ENCODE measurements at regions not wholly inside any gene's neighbourhood (a gene's known extent, or its start where the extent isn't known, plus 50 kb on each side); places are given as distances from the start of the nearest gene placed in this dataset.

- intact Hi-C loops (cut with micrococcal nuclease): no loop called here
- Histone ChIP-seq H3K9me2 (ENCODE audit: insufficient read depth) (no peaks in the 10 kb centered on the region), H3K79me2 (ENCODE audit: insufficient read depth, low read length) (no peaks in the 10 kb centered on the region), H3K4me1 (ENCODE audit: control insufficient read depth in 1 of 2, insufficient read depth in 2 of 2, low read length in 2 of 2) (no peaks in the 10 kb centered on the region), H2AFZ (ENCODE audit: low read depth, low read length, poor library complexity, severe bottlenecking) (no peak overlapping the region), H3K36me3 (ENCODE audit: control insufficient read depth in 1 of 2, insufficient read depth in 2 of 2, low read length in 2 of 2) (no peaks in the 10 kb centered on the region), H4K20me1 (ENCODE audit: insufficient read depth) (no peaks in the 10 kb centered on the region), H3K9me3 (ENCODE audit: control insufficient read depth in 1 of 2, insufficient read depth in 1 of 2, low read depth in 1 of 2, low read length in 2 of 2) (no peaks in the 10 kb centered on the region), H3K27ac (ENCODE audit: low read depth, low read length) (no peak overlapping the region), H3K4me3 (replicated peaks in 1 of 2; ENCODE audit: low read depth in 1 of 2, low read length in 2 of 2) (no peak overlapping the region), H3K4me2 (ENCODE audit: low read length) (no peak overlapping the region), H3K27me3 (ENCODE audit: insufficient read depth, low read length) (no peaks in the 10 kb centered on the region), H3K9ac (ENCODE audit: low read length) (no peak overlapping the region)
- DNase-seq (ENCODE audit: low read depth, low spot score) (no peak), ATAC-seq (no peak)
- no TSS peak for BruUV-seq (replicated peaks)
- POLR2A ChIA-PET: no interaction called here
- CTCF ChIA-PET: no interaction called here
- RAD21 ChIA-PET (ENCODE audit: low non-redundant PET in 1 of 2, low total read pairs in 2 of 2, uncharacterized antibody in 2 of 2, unreplicated experiment in 2 of 2): no interaction called here
- no peak for TF ChIP-seq ZBTB33 (IDR thresholded peaks at IDR 0.05; ENCODE audit: extremely low read depth, insufficient replicate concordance, low read length)
- TF ChIP-seq, protein P1, sequence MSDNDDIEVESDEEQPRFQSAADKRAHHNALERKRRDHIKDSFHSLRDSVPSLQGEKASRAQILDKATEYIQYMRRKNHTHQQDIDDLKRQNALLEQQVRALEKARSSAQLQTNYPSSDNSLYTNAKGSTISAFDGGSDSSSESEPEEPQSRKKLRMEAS (IDR thresholded peaks at IDR 0.05): no peak
- TF ChIP-seq EZH2phosphoT487 (IDR thresholded peaks at IDR 0.05; ENCODE audit: borderline replicate concordance): no peak
- TF ChIP-seq, protein P2, sequence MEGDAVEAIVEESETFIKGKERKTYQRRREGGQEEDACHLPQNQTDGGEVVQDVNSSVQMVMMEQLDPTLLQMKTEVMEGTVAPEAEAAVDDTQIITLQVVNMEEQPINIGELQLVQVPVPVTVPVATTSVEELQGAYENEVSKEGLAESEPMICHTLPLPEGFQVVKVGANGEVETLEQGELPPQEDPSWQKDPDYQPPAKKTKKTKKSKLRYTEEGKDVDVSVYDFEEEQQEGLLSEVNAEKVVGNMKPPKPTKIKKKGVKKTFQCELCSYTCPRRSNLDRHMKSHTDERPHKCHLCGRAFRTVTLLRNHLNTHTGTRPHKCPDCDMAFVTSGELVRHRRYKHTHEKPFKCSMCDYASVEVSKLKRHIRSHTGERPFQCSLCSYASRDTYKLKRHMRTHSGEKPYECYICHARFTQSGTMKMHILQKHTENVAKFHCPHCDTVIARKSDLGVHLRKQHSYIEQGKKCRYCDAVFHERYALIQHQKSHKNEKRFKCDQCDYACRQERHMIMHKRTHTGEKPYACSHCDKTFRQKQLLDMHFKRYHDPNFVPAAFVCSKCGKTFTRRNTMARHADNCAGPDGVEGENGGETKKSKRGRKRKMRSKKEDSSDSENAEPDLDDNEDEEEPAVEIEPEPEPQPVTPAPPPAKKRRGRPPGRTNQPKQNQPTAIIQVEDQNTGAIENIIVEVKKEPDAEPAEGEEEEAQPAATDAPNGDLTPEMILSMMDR (IDR thresholded peaks at IDR 0.05 in 2 of 3, conservative IDR thresholded peaks at IDR 0.05 in 1 of 3; ENCODE audit: borderline replicate concordance in 1 of 3, insufficient read depth in 1 of 3, low read depth in 2 of 3, low read length in 2 of 3): no peak
Measured at GRCh38 chr9:27676827-27677226, 103.5 kb upstream of the C9orf72 start.

GRCh38 chr9:27679338-27679737 is 106.1 kb upstream of the C9orf72 start:
- ChIA-PET RAD21 (ENCODE audit: low non-redundant PET in 1 of 2, low total read pairs in 2 of 2, uncharacterized antibody in 2 of 2, unreplicated experiment in 2 of 2) (no interaction called here), POLR2A (no interaction called here), CTCF (no interaction called here)
- H2AFZ ChIP-seq (ENCODE audit: low read depth, low read length, poor library complexity, severe bottlenecking): no peak overlapping the region
- no peak overlapping the region for H3K4me2 ChIP-seq (ENCODE audit: low read length)
- H3K9me3 ChIP-seq (ENCODE audit: control insufficient read depth in 1 of 2, insufficient read depth in 1 of 2, low read depth in 1 of 2, low read length in 2 of 2): no peaks in the 10 kb centered on the region
- DNase-seq (ENCODE audit: low read depth, low spot score) (no peak), ATAC-seq (no peak)
- no peaks in the 10 kb centered on the region for H3K9me2 ChIP-seq (ENCODE audit: insufficient read depth)
- no peaks in the 10 kb centered on the region for H3K79me2 ChIP-seq (ENCODE audit: insufficient read depth, low read length)
- H3K4me3 ChIP-seq (replicated peaks in 1 of 2; ENCODE audit: low read depth in 1 of 2, low read length in 2 of 2): no peak overlapping the region
- no peak for TF ChIP-seq CBX3 (IDR thresholded peaks at IDR 0.05; ENCODE audit: low read depth)
- no peak for TF ChIP-seq JUND (IDR thresholded peaks at IDR 0.05)
- no peak for TF ChIP-seq POLR2A (IDR thresholded peaks at IDR 0.05; ENCODE audit: borderline replicate concordance, extremely low read depth, insufficient read depth, insufficient read length)
- no peak for TF ChIP-seq ZBTB33 (IDR thresholded peaks at IDR 0.05; ENCODE audit: extremely low read depth, insufficient replicate concordance, low read length)
- no peak for TF ChIP-seq POLR2AphosphoS5 (IDR thresholded peaks at IDR 0.05; ENCODE audit: low read depth, low read length)
- TF ChIP-seq ZNF274 (IDR thresholded peaks at IDR 0.05; ENCODE audit: low read depth, low read length): no peak
- TF ChIP-seq RAD21 (IDR thresholded peaks at IDR 0.05; ENCODE audit: low read depth): no peak
- TF ChIP-seq SIN3A (IDR thresholded peaks at IDR 0.05; ENCODE audit: low read depth): no peak
- H3K27ac ChIP-seq (ENCODE audit: low read depth, low read length): no peak overlapping the region
- no peak overlapping the region for H3K9ac ChIP-seq (ENCODE audit: low read length)
- H3K27me3 ChIP-seq (ENCODE audit: insufficient read depth, low read length): no peaks in the 10 kb centered on the region
- no peaks in the 10 kb centered on the region for H3K36me3 ChIP-seq (ENCODE audit: control insufficient read depth in 1 of 2, insufficient read depth in 2 of 2, low read length in 2 of 2)
- BruUV-seq (replicated peaks): no TSS peak
- no peaks in the 10 kb centered on the region for H4K20me1 ChIP-seq (ENCODE audit: insufficient read depth)
- intact Hi-C loops (cut with micrococcal nuclease): no loop called here
- no peaks in the 10 kb centered on the region for H3K4me1 ChIP-seq (ENCODE audit: control insufficient read depth in 1 of 2, insufficient read depth in 2 of 2, low read length in 2 of 2)
